ENCODE measurements at regions not wholly inside any gene's neighbourhood (a gene's known extent, or its start where the extent isn't known, plus 50 kb on each side); places are given as distances from the start of the nearest gene placed in this dataset.

DNA sequence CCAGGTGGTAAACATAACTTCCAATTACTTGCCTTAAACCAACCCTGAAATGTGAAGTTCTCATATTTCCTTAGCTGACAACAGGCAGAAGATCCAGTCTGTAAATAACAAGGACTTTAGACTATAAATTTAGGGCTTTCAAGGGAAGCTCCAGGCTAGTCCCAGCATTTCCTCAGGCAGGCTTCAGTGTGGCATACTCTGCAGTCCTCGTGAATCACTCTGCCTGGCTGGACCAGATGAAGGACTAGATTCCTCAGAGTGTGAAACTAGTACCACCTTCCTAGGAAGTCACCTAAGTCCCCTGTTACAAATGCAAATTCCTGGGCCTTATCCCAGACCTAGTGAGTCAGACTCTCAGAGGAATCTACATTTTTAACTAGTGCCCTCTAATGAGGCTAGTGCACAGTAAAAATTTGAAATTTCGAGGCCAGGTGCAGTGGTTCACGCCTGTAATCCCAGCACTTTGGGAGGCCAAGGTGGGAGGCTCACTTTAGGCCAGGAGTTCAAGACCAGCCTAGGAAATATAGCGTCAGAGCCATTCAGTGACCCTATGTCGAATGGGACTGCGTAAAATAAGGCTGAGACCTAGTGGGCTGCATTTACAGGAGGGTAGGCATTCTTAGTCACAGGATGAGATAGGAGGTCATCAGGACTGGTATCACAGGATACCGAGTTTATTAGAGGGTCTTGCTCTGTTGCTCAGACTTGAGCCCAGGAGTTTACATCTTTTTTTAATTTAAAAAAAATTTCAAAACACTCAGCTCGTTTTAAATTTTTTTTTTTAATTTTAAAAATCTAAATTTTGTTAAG lies 279.6 kb upstream of the JARID2 start:
- DNase-seq (ENCODE audit: low read depth in 3 of 3, low spot score in 2 of 3), result no peak

- DNase-seq (ENCODE audit: low read depth in 3 of 3, low spot score in 2 of 3), result no peak
Measured at GRCh38 chr6:14966906-14967711, 278.8 kb upstream of the JARID2 start.

DNA sequence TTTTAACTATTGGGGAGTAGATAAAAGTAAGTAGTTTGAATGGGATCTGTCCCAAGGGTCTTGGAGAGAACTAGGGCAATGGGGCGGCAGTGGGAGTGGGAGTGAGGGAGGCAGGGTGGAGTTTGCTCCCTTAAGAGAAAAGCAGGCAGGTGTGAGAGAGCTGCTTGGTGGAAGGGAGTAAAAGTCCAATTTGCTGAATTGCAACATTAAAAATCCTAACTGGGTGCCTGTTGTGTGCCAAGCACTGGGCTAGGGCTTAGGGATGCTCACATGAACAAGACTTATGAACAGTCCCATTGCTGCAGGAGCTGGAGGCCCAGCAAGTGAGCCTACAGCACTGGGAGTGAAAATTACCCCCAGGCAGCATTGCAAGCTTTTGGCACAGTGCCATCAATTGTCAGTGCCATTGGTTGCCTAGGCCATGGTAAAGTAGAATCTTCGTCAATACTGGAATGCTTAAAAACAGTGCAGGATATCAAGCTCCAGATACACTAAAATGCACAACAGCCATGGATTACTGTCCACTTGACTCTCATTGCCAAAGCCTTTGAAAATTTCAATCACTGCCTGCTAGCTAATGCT lies 277.7 kb upstream of the JARID2 start:
- DNase-seq (ENCODE audit: low read depth in 3 of 3, low spot score in 2 of 3), result no peak

DNA sequence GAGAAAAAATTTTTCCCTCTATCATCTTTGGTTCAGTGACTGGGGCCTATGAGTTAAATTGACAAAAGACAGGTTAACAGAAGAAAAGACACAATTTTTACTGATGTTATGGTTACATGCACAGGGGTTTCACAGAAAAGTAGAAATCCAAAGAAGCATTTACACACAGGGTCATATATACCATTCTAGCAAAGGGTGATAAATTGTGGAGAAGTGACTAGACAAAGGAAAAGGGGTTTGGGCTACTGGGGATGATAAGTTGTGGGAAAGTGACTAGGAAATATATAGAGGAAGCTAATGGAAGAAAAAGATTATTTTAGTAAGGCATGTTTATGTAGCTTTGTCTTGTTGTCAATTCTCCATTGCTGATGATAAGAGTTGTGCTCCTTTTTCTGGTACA lies 276.7 kb upstream of the JARID2 start:
- DNase-seq (ENCODE audit: low read depth in 3 of 3, low spot score in 2 of 3), result no peak

GRCh38 chr6:14972379-14973067 lies 273.3 kb upstream of the JARID2 start:
- no peak for DNase-seq (ENCODE audit: low read depth in 3 of 3, low spot score in 2 of 3)

DNA sequence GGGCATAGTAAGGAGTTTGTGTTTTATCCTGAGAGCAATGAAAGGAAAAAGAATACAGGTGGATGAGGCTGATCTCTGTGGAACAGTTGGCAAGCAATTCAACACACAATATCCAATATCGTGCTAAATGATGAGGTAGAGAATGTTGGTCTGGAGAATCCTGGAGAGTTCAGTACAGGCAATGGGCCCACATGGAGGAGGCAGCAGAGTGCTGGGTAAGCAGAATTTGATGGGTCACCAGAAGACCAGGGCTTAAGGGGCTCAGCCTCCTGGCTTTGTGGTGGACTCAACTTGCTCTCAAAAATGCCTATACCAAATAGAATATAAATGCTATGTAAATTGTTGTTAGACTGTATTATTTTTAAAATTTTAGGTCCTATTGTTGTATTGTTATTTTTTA lies 271.5 kb upstream of the JARID2 start:
- DNase-seq (ENCODE audit: low read depth in 3 of 3, low spot score in 2 of 3), result no peak

DNA sequence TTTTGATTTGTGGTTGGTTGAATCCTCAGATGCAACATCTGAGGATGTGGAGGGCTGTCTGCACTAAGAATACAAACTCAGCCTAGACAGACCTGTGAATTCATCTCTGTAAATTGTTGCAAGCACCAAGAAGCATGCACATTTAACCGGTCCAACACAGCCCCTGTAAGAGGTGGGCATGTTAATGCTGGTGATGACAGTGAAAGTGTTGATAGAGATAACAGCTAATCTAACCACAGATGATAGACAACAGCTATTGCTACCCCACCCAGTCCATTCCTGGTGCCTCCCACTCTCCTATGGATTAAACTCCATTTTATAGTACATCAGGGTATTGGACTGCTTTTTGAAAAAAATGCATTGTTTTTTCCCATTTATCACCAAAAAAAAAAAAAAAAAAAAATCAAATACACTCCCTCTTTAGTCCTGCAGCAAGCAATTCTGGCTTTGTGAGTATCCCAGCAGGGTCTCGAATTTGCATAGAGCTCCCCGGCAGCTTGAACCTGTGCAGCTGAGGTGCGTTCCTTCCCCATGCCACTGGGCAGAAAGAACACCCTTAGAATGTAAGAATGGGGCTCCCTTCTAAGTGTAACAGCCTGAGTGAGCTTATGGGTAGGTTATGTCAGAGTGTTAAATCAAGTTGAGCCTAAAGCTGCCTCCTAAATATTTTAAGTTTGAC lies 270.9 kb upstream of the JARID2 start:
- no peak for DNase-seq (ENCODE audit: low read depth in 3 of 3, low spot score in 2 of 3)

- DNase-seq (ENCODE audit: low read depth in 3 of 3, low spot score in 2 of 3), result no peak
Measured at GRCh38 chr6:14975471-14975817, 270.4 kb upstream of the JARID2 start.

DNA sequence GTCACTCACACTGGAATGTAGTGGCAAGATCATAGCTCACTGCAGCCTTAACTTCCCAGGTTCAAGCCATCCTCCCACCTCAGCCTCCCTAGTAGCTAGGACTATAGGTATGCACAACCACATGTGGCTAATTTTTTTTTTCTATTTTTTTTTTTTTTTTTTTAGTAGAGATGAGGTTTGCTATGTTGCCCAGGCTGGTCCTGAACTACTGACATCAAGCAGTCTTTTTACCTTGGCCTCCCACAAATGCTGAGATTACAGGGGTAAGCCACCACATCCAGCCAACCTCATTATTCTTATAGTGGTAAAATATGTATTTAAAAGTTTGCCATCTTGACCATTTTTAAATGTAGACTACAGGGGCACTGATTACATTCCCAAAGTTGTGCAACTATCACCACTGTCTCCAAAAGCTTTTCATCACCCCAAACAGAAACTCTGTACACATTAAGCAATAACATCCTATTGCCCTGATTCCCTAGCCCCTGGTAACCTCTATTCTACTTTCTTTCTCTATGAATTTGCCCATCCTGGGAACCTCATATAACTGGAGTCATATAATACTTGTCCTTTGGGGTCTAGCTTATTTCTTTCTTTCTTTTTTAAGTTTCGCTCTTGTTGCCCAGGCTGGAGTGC lies 268.0 kb upstream of the JARID2 start:
- DNase-seq (ENCODE audit: low read depth in 3 of 3, low spot score in 2 of 3), result no peak

- DNase-seq (ENCODE audit: low read depth in 3 of 3, low spot score in 2 of 3), result no peak
Measured at GRCh38 chr6:14981960-14982359, 263.9 kb upstream of the JARID2 start.

DNA sequence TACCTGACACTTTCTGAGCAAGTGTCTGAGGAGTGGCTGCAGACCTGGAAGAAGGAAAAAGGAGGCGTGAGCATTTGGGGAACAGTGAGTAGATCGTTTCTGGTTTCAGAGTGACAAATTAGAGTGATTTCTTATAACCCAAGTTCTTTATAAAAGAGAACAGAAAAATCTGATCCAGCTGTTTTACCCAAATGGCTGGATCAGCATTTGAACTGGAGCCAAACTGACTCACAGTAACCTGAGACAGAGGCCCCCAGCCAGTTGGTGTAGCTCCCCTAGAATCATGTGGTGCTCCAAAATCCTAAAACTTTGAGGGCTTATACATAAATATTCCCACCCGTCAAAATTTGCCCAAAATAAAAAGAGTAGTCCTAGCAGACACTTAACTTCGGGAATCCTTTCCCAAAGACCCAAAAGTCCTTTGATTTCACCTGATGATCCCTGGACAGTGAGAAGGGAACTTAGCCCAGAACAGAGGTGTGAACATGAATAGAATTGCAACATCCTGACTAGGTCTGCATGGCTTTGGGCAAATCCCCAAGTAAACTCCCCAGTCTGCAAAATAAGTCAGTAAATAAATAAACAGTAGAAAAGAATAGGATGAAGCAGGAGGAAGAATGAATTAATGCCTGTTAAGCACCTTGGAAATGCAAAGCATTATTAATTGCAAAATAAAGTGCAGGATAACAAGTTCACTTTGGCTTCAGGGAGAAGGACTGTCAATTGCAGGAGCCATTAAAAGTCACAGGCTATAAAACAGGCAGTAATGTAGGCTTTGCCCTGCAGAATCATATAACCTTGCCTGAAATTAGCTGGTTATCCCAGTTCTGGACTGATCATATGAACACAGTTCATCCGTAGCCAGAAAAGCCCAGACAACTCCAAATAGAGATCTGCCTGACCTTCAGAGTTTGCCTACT lies 262.0 kb upstream of the JARID2 start:
- DNase-seq (ENCODE audit: low read depth in 3 of 3, low spot score in 2 of 3), result no peak

DNA sequence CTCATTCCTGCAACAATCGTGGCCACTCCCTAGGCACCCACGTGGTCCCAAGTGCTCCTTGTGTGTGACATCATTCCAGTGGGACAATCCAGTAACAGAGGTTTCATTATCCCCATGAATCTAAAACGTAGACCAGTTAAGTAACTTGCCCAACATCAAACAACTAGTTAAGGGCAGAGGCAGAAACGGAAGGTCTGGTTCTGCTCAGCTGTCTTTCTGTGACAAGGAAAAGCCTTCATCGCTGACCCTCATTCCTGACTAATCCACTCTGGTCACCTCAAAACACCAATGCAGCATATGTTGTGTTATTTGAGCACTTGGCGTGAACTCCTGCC lies 261.4 kb upstream of the JARID2 start:
- no peak for DNase-seq (ENCODE audit: low read depth in 3 of 3, low spot score in 2 of 3)

DNA sequence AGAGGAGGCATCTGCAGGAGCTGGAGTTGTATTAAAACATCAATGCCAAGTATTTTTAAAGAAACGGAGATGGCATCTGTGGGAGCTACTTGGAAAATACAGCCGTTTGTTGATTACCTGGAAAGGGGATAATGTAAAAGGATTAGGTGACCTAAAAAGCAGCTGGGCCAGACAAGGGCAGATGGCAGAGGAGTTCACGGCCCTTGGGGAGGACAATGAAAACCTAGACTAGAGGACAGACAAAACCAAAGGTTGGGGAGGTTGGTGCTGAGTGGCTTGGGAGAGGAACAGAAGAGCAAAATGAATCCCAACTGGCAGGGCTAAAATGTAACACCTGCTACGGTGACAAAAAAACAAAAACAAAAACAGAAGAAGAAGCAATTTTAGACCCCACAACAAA lies 260.5 kb upstream of the JARID2 start:
- no peak for DNase-seq (ENCODE audit: low read depth in 3 of 3, low spot score in 2 of 3)

DNA sequence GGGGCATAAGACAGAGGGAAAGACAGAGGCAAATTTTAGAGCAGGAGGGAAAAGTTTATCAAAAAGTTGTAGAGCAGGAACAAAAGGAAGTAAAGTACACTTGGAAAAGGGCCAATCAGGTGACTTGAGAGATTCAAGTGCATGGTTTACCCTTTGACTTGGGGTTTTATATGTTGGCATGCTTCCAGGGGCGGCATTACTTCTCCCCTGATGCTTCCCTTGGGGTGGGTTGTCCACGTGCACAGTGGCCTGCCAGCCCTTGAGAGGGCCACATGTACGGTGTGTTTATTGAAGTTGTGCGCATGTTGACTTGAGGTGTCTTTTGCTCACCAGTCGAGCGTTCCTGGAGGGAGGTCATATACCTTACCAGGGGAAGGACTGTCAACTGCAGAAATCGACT lies 259.5 kb upstream of the JARID2 start:
- no peak for DNase-seq (ENCODE audit: low read depth in 3 of 3, low spot score in 2 of 3)

- no peak for DNase-seq (ENCODE audit: low read depth in 3 of 3, low spot score in 2 of 3)
Measured at GRCh38 chr6:14987490-14987889, 258.4 kb upstream of the JARID2 start.

DNA sequence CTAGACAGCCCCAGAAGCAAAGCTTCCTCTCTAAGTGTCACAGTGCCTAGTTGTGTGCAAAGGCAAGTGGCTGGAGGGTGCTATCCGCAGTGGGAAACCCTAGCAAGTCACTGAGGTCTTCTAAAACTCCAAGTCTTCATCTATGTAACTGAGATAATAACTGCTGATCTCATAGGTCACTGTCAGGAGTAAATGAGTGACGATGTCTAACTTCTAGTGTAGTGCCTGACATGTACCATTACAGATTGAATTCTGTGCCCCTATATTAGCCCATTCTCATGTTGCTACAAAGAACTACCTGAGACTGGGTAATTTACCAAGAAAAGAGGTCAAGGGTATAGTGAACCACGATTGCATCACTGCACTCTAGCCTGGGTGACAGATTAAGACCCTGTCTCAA lies 253.5 kb upstream of the JARID2 start:
- no peak for DNase-seq (ENCODE audit: low read depth in 3 of 3, low spot score in 2 of 3)

GRCh38 chr6:14995208-14995607 lies 250.7 kb upstream of the JARID2 start:
- no peak for DNase-seq (ENCODE audit: low read depth in 3 of 3, low spot score in 2 of 3)

DNA sequence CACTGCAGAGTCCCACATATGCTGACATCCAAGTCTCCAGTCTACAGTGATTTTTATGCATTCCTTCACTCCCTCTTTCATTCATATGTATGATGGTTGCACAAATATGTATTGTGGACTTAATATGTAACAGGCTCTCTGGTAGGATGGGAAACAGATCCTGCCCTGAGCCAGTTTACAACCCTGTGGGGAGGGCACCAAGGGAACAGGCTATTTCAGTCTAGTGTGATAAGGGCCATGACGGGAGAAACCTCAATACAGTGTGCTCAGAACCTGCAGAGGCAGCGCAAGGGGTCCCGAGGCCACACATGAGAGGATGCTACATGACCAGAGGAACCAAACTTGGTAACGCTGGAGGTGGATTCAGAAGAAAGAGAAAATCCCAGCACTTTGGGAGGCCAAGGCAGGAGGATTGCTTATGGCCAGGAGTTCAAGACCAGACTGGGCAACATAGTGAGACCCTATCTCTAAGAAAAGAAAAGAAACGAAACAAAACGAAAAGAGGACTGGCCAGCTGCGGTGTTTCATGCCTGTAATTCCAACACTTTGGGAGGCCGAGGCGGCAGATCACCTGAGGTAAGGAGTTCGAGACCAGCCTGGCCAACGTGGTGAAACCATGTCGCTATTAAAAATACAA lies 249.8 kb upstream of the JARID2 start:
- no peak for DNase-seq (ENCODE audit: low read depth in 3 of 3, low spot score in 2 of 3)

DNA sequence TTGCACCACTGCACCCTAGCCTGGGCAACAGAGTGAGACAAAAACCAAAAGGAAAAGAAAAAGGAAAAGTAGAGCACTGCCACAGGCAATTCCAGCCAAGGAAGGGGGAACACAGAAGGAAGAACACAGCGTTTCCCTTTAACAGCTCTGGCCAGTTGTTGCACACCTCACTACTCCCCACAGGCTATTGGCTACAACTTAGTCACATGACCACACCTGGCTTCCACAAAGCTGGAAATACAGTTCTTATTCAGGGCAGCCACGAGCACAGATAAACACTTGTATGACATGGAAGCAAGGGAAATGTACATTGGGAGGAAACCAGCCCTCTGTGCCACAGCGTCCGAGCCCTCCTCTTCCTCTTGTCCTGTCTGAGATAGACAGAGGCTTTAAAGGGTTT lies 249.0 kb upstream of the JARID2 start:
- no peak for DNase-seq (ENCODE audit: low read depth in 3 of 3, low spot score in 2 of 3)

All from right renal cortex interstitium (tissue), 3 donors.